Astrocyte (in vitro differentiated cells and primary cell): ENCODE measurements at regions not wholly inside any gene's neighbourhood (a gene's known extent, or its start where the extent isn't known, plus 50 kb on each side); places are given as distances from the start of the nearest gene placed in this dataset.

Experiments used
- DNase-seq: peaks from one replicate; pipeline ENCODE4 v3.0.0-alpha.2; 2010; ENCODE audit warnings: low read depth
- FAIRE-seq: peaks from 2 replicates; lab custom pipeline; 2011; peaks lifted over from hg19 to GRCh38; lab: Jason Lieb, UNC
- H2AFZ ChIP-seq: 2 replicates; pipeline ENCODE4 v1.6.0; 2012; ENCODE audit warnings: low read depth, low read length, inconsistent platforms
- H3K27ac ChIP-seq: 2 replicates; pipeline ENCODE4 v1.5.1; 2011; ENCODE audit warnings: low read depth, low read length, inconsistent platforms
- H3K27me3 ChIP-seq: 2 replicates; pipeline ENCODE4 v1.6.0; 2011; ENCODE audit warnings: low read length, inconsistent platforms; ENCODE audit not compliant: insufficient read depth
- H3K36me3 ChIP-seq: 2 replicates; pipeline ENCODE4 v1.5.1; 2011; ENCODE audit warnings: low read length, inconsistent platforms; ENCODE audit not compliant: insufficient read depth
- H3K4me1 ChIP-seq: 2 replicates; pipeline ENCODE4 v1.5.1; 2011; ENCODE audit warnings: low read length, inconsistent platforms; ENCODE audit not compliant: insufficient read depth
- H3K4me2 ChIP-seq: 2 replicates; pipeline ENCODE4 v1.6.0; 2012; ENCODE audit warnings: low read length, inconsistent platforms
- H3K4me3 ChIP-seq: 2 replicates; pipeline ENCODE4 v1.5.1; 2011; ENCODE audit warnings: low read depth, mild to moderate bottlenecking, low read length, inconsistent platforms; ENCODE audit not compliant: insufficient read depth
- H3K79me2 ChIP-seq: 2 replicates; pipeline ENCODE4 v1.6.0; 2012; ENCODE audit warnings: mild to moderate bottlenecking, low read length, inconsistent platforms; ENCODE audit not compliant: insufficient read depth
- H3K9ac ChIP-seq: 2 replicates; pipeline ENCODE4 v1.6.0; 2012; ENCODE audit warnings: mild to moderate bottlenecking, low read length, inconsistent platforms
- H3K9me3 ChIP-seq: 2 replicates; pipeline ENCODE4 v1.5.1; 2012; ENCODE audit warnings: low read depth, mild to moderate bottlenecking, low read length, inconsistent platforms; ENCODE audit not compliant: insufficient read depth
- H4K20me1 ChIP-seq: 2 replicates; pipeline ENCODE4 v1.6.0; 2012; ENCODE audit warnings: low read length, inconsistent platforms; ENCODE audit not compliant: insufficient read depth
- H3K27ac Mint-ChIP-seq: one replicate; pipeline ENCODE4 v1.8.0; 2021; ENCODE audit warnings: mild to moderate bottlenecking, mixed read lengths; ENCODE audit not compliant: unreplicated experiment
- H3K27me3 Mint-ChIP-seq: one replicate; pipeline ENCODE4 v1.8.0; 2021; ENCODE audit warnings: low read depth, mixed read lengths; ENCODE audit not compliant: unreplicated experiment
- H3K36me3 Mint-ChIP-seq: one replicate; pipeline ENCODE4 v1.8.0; 2021; ENCODE audit warnings: low read depth, mixed read lengths; ENCODE audit not compliant: unreplicated experiment
- H3K4me1 Mint-ChIP-seq: one replicate; pipeline ENCODE4 v1.8.0; 2021; ENCODE audit warnings: low read depth, mixed read lengths; ENCODE audit not compliant: unreplicated experiment
- H3K4me3 Mint-ChIP-seq: one replicate; pipeline ENCODE4 v1.8.0; 2021; ENCODE audit warnings: mild to moderate bottlenecking, moderate library complexity, mixed read lengths; ENCODE audit not compliant: unreplicated experiment
- H3K9me3 Mint-ChIP-seq: one replicate; pipeline ENCODE4 v1.8.0; 2021; ENCODE audit warnings: mild to moderate bottlenecking, mixed read lengths; ENCODE audit not compliant: unreplicated experiment
- EZH2 ChIP-seq: IDR thresholded peaks from 2 replicates; pipeline ENCODE4 v1.6.1; 2012; ENCODE audit warnings: mild to moderate bottlenecking, low read length, inconsistent platforms; ENCODE audit not compliant: insufficient read depth
- TF ChIP-seq, protein P1 (sequence below): IDR thresholded peaks from 2 replicates; pipeline ENCODE4 v1.5.1; 2011; ENCODE audit warnings: low read depth, mild to moderate bottlenecking, inconsistent platforms, low read length, moderate library complexity; ENCODE audit not compliant: insufficient read depth

DNA sequence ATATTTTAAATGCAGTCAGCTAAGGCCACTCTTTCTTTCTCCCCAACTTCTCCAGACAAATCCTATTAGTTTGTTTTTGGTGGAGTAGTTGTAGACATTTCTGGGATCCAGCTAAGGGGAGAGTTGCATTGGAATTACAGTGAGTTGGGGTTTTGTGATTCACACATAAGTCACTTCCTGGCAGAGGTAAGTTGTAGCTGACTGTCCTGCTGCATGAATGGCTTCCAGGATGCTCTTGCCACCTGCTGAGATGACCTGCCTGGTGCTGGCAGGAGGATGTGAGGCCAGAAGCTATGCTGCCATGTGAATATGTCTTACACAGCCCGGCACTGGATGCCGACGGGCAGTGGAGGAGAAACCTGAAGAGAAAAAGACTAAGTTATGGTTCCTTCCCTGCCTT lies 243.7 kb downstream of the TDRD15 start:
- no peak overlapping the region for H3K4me3 ChIP-seq
- no peak overlapping the region for H3K27ac ChIP-seq
- H3K9me3 ChIP-seq, result no peaks in the 10 kb centered on the region
- TF ChIP-seq EZH2, result no peak
- TF ChIP-seq, protein P1, sequence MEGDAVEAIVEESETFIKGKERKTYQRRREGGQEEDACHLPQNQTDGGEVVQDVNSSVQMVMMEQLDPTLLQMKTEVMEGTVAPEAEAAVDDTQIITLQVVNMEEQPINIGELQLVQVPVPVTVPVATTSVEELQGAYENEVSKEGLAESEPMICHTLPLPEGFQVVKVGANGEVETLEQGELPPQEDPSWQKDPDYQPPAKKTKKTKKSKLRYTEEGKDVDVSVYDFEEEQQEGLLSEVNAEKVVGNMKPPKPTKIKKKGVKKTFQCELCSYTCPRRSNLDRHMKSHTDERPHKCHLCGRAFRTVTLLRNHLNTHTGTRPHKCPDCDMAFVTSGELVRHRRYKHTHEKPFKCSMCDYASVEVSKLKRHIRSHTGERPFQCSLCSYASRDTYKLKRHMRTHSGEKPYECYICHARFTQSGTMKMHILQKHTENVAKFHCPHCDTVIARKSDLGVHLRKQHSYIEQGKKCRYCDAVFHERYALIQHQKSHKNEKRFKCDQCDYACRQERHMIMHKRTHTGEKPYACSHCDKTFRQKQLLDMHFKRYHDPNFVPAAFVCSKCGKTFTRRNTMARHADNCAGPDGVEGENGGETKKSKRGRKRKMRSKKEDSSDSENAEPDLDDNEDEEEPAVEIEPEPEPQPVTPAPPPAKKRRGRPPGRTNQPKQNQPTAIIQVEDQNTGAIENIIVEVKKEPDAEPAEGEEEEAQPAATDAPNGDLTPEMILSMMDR, result no peak
- Mint-ChIP-seq H3K27me3 (peaks cover 14% of the 10 kb centered on the region), H3K9me3 (peaks cover 4% of the 10 kb centered on the region), H3K36me3 (no peaks in the 10 kb centered on the region), H3K27ac (no peak overlapping the region), H3K4me1 (no peaks in the 10 kb centered on the region), H3K4me3 (no peak overlapping the region)
- H3K27me3 ChIP-seq, result no peaks in the 10 kb centered on the region
- no peaks in the 10 kb centered on the region for H3K36me3 ChIP-seq
- H3K79me2 ChIP-seq, result no peaks in the 10 kb centered on the region
- no peak overlapping the region for H3K4me2 ChIP-seq
- FAIRE-seq (no peak), DNase-seq (no peak)
- no peaks in the 10 kb centered on the region for H3K4me1 ChIP-seq
- H3K9ac ChIP-seq, result no peak overlapping the region
- H4K20me1 ChIP-seq, result no peaks in the 10 kb centered on the region
- no peak overlapping the region for H2AFZ ChIP-seq

DNA sequence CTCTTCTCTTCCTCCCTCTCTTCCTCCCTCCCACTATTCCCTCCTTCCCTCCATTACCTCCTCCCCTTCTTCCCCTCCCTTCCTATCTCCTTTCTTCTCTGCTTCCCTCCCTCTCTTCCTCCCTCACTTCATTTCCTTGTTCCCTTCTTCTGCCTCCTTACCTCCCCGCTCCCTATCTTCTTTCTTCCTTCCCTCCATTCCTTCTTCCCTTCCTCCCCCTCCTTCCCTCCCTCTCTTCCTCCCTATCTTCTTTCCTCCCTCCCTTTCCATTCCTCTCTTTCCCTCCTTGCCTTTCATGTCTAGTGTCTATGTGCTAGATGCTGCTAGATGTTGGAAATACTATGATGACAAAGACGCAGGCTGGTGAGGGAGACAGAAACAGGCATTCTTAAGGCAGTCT lies 246.0 kb downstream of the TDRD15 start:
- no peaks in the 10 kb centered on the region for H3K27me3 ChIP-seq
- H3K79me2 ChIP-seq, result no peaks in the 10 kb centered on the region
- no peak overlapping the region for H3K4me3 Mint-ChIP-seq
- H3K27ac Mint-ChIP-seq, result no peak overlapping the region
- H2AFZ ChIP-seq, result no peak overlapping the region
- DNase-seq (no peak), FAIRE-seq (no peak)
- no peaks in the 10 kb centered on the region for H4K20me1 ChIP-seq
- TF ChIP-seq, protein P1, result no peak
- TF ChIP-seq EZH2, result no peak
- H3K27me3 Mint-ChIP-seq, result peaks cover 14% of the 10 kb centered on the region
- H3K36me3 ChIP-seq, result no peaks in the 10 kb centered on the region
- H3K9me3 ChIP-seq, result no peaks in the 10 kb centered on the region
- H3K4me3 ChIP-seq, result no peak overlapping the region
- H3K27ac ChIP-seq, result no peak overlapping the region
- no peak overlapping the region for H3K9ac ChIP-seq
- no peaks in the 10 kb centered on the region for H3K4me1 ChIP-seq
- H3K4me1 Mint-ChIP-seq, result no peaks in the 10 kb centered on the region
- no peaks in the 10 kb centered on the region for H3K36me3 Mint-ChIP-seq
- H3K4me2 ChIP-seq, result no peak overlapping the region
- H3K9me3 Mint-ChIP-seq, result peaks cover 2% of the 10 kb centered on the region

DNA sequence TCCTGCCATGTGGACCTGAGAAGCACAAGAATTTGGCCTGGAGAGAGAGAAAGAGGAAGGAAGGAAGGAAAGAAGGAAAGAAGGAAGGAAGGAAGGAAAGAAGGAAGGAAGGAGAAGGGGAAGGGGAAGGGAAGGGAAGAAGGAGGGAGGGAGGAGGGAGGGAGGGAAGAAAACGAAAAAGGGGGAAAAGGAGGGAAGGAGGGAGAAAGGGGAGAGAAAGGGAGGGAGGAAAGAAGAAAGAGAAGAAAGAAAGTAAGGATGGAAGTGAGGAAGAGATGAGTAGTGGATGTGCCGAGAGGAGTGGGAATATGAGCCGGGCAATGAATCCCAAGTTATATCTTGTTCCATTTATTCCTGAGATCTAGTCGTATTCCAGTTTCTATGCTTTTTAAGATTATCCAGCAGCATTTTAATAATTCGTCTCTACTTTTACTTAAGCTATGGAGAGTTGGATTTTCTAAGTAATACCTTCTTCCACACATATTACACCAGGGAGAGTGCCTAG lies 247.8 kb downstream of the TDRD15 start:
- Histone ChIP-seq H4K20me1 (no peaks in the 10 kb centered on the region), H2AFZ (no peak overlapping the region), H3K79me2 (no peaks in the 10 kb centered on the region), H3K36me3 (no peaks in the 10 kb centered on the region), H3K27me3 (no peaks in the 10 kb centered on the region), H3K4me3 (no peak overlapping the region), H3K9ac (no peak overlapping the region), H3K27ac (no peak overlapping the region), H3K4me2 (no peak overlapping the region), H3K4me1 (no peaks in the 10 kb centered on the region), H3K9me3 (no peaks in the 10 kb centered on the region)
- FAIRE-seq, result no peak
- Mint-ChIP-seq H3K36me3 (no peaks in the 10 kb centered on the region), H3K27ac (no peak overlapping the region), H3K4me3 (no peak overlapping the region), H3K4me1 (no peaks in the 10 kb centered on the region), H3K27me3 (peaks cover 16% of the 10 kb centered on the region), H3K9me3 (no peaks in the 10 kb centered on the region)
- DNase-seq, result no peak
- no peak for TF ChIP-seq EZH2
- TF ChIP-seq, protein P1, result no peak
